Smooth muscle cell (in vitro differentiated cells): ENCODE measurements at regions not wholly inside any gene's neighbourhood (a gene's known extent, or its start where the extent isn't known, plus 50 kb on each side); places are given as distances from the start of the nearest gene placed in this dataset.
"Not testable (repeated sequence)": the region's sequence is repeated elsewhere in the genome, so short reads cannot be mapped to it uniquely, and the experiment has no call there.

Experiments
- DNase-seq: peaks from one replicate; lab custom pipeline; 2025; ENCODE audit not compliant: unreplicated experiment; lab: John Stamatoyannopoulos, UW
- H2AFZ ChIP-seq: fragments of 200-600 bp; sonication (generic); 2 replicates; pipeline ENCODE4 v1.6.0; 2016; ENCODE audit warnings: antibody characterized with exemption, low read depth, mild to moderate bottlenecking
- H3F3A ChIP-seq: fragments of 200-600 bp; sonication (generic); 2 replicates; pipeline ENCODE4 v1.6.0; 2017; ENCODE audit warnings: antibody characterized with exemption, low read depth
- H3K27ac ChIP-seq: fragments of 200-600 bp; sonication (generic); 2 replicates; pipeline ENCODE4 v1.5.1; 2016; ENCODE audit warnings: low read depth, mild to moderate bottlenecking
- H3K27me3 ChIP-seq: fragments of 200-600 bp; sonication (generic); 2 replicates; pipeline ENCODE4 v1.6.1; 2016; ENCODE audit warnings: low read depth, mild to moderate bottlenecking
- H3K36me3 ChIP-seq: fragments of 200-600 bp; sonication (generic); 2 replicates; pipeline ENCODE4 v1.5.1; 2016; ENCODE audit warnings: low read depth
- H3K4me1 ChIP-seq: fragments of 200-600 bp; sonication (generic); 2 replicates; pipeline ENCODE4 v1.5.1; 2016; ENCODE audit warnings: low read depth
- H3K4me2 ChIP-seq: fragments of 200-600 bp; sonication (generic); 2 replicates; pipeline ENCODE4 v1.6.0; 2016; ENCODE audit warnings: mild to moderate bottlenecking
- H3K4me3 ChIP-seq: fragments of 200-600 bp; sonication (generic); 2 replicates; pipeline ENCODE4 v1.5.1; 2016; ENCODE audit warnings: mild to moderate bottlenecking
- H3K79me2 ChIP-seq: fragments of 200-600 bp; sonication (generic); 2 replicates; pipeline ENCODE4 v1.6.0; 2016; ENCODE audit warnings: low read depth, mild to moderate bottlenecking
- H3K9ac ChIP-seq: fragments of 200-600 bp; sonication (generic); 2 replicates; pipeline ENCODE4 v1.6.0; 2016; ENCODE audit warnings: low read depth
- H3K9me3 ChIP-seq: fragments of 200-600 bp; sonication (generic); replicated peaks from 2 replicates; pipeline ENCODE4 v1.5.1; 2016; ENCODE audit warnings: low read depth
- H4K20me1 ChIP-seq: fragments of 200-600 bp; sonication (generic); 2 replicates; pipeline ENCODE4 v1.6.0; 2016; ENCODE audit warnings: low read depth
- WGBS: methylation state at CpG from one replicate; pipeline ENCODE4 v1.1.7; 2016; ENCODE audit warnings: low lambda C conversion rate; 5-methylcytosine and 5-hydroxymethylcytosine counted together
- TF ChIP-seq, protein P1 (sequence below): fragments of 200-600 bp; sonication (generic); IDR thresholded peaks from 2 replicates; pipeline ENCODE4 v1.5.1; 2017; ENCODE audit warnings: borderline replicate concordance, mild to moderate bottlenecking, antibody characterized with exemption; ENCODE audit not compliant: insufficient read depth, poor library complexity, severe bottlenecking

DNA sequence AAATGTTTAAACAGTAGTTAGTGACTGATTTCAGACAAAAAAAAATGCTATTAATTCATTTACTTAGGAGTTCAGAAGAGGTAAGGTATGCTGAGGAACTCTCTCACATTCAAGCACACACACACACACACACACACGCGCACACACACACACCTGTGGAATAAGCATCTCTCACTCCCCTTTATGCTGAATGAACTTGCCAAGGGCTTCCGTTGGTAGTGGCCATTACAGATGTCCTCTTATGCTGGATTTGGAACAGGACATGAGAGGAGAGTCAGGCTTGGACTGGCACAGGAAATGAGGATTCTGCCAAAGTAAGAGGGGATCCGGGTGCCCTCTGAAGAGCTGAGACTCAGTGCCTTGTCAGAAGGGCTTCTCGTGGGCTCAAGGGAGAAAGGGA is 463.4 kb upstream of the MIR17HG start:
- no peaks in the 10 kb centered on the region for H3K27me3 ChIP-seq
- TF ChIP-seq, protein P1, sequence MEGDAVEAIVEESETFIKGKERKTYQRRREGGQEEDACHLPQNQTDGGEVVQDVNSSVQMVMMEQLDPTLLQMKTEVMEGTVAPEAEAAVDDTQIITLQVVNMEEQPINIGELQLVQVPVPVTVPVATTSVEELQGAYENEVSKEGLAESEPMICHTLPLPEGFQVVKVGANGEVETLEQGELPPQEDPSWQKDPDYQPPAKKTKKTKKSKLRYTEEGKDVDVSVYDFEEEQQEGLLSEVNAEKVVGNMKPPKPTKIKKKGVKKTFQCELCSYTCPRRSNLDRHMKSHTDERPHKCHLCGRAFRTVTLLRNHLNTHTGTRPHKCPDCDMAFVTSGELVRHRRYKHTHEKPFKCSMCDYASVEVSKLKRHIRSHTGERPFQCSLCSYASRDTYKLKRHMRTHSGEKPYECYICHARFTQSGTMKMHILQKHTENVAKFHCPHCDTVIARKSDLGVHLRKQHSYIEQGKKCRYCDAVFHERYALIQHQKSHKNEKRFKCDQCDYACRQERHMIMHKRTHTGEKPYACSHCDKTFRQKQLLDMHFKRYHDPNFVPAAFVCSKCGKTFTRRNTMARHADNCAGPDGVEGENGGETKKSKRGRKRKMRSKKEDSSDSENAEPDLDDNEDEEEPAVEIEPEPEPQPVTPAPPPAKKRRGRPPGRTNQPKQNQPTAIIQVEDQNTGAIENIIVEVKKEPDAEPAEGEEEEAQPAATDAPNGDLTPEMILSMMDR, result no peak
- no peak overlapping the region for H2AFZ ChIP-seq

DNA sequence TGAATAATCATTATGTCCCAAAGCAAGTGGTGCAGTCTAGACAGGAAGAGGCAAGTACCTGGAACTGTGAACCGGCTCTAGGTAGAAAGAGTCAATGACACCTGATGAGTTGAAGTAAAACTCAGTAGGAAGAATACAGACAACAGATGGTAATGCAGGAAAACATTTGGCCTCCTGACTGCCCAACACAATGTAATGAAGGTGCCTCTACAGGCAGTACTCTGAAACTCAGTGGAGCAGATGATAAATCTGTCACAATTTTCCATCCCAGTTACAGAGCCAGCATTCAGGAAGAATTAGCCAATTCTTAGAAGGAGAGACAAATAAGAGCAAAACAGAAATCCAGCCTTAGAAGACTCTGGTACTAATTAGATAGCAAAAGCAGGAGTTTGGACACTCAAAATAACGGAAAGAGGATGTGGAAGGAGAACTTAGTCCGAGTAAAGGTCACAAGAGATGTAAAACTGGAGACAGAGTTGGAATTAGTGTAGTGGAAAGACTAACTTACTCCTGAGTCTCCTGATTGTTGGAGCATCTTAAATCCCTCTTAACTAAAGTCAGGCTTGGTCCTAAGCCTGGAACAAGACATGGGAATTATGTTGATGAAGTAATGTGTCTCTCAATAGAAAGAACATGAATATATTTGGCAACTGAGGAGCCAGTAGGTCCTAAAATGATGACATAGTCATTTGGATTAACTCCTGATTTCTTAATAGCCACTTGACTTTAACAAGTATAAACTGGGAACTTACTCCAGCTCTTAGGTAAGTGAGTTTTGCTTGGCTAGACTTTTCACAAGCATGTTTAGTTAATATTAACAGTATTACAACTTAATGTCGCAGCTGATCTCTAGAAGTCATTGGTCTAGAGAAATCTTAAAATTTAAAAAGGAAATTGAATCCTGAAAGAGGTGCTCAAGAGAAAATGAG is 457.3 kb upstream of the MIR17HG start:
- no peak overlapping the region for H3K9ac ChIP-seq
- no peak overlapping the region for H3K4me2 ChIP-seq
- no peaks in the 10 kb centered on the region for H3K27me3 ChIP-seq
- no peaks in the 10 kb centered on the region for H3K9me3 ChIP-seq
- H3F3A ChIP-seq, result no peaks in the 10 kb centered on the region
- TF ChIP-seq, protein P1, result no peak
- no peaks in the 10 kb centered on the region for H3K79me2 ChIP-seq
- H2AFZ ChIP-seq, result no peak overlapping the region
- 69% methylated on average over 4 of the region's 4 CpGs for WGBS
- H3K27ac ChIP-seq, result no peak overlapping the region
- DNase-seq, result no peak
- H3K36me3 ChIP-seq, result no peaks in the 10 kb centered on the region
- H4K20me1 ChIP-seq, result no peaks in the 10 kb centered on the region
- H3K4me3 ChIP-seq, result no peak overlapping the region
- H3K4me1 ChIP-seq, result no peaks in the 10 kb centered on the region

More for the DNA sequence above, 463.4 kb upstream of the MIR17HG start:
- Histone ChIP-seq H3K4me1 (no peaks in the 10 kb centered on the region), H3K9ac (no peak overlapping the region), H4K20me1 (no peaks in the 10 kb centered on the region), H3K4me3 (no peak overlapping the region), H3F3A (no peaks in the 10 kb centered on the region), H3K36me3 (no peaks in the 10 kb centered on the region), H3K79me2 (no peaks in the 10 kb centered on the region), H3K9me3 (no peaks in the 10 kb centered on the region), H3K27ac (no peak overlapping the region), H3K4me2 (no peak overlapping the region)
- no peak for DNase-seq
- WGBS, result 85% methylated on average over 5 of the region's 5 CpGs

DNA sequence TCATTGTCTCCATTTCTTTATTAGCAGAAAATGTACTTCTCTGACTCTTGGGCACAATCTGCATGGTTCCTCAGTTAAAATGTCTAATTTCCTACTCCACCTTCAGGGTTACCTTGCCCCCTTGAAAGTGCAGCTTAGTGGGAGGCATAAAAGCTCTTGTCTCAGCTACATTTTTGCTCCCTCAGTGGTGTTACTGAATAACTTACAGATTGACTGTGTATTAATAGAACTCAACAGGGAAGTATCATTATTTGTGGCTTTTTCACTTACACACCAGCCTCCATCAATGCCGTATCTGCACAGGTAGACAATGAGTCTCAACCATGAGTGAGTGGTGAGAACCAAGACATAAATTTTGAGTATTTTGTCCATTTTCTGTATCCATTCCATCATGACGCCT is 456.2 kb upstream of the MIR17HG start:
- Histone ChIP-seq H3K9ac (no peak overlapping the region), H3F3A (no peaks in the 10 kb centered on the region), H3K27ac (no peak overlapping the region), H3K4me3 (no peak overlapping the region), H3K9me3 (no peaks in the 10 kb centered on the region), H3K79me2 (no peaks in the 10 kb centered on the region), H2AFZ (no peak overlapping the region), H4K20me1 (no peaks in the 10 kb centered on the region), H3K4me2 (no peak overlapping the region), H3K36me3 (no peaks in the 10 kb centered on the region), H3K27me3 (no peaks in the 10 kb centered on the region), H3K4me1 (no peaks in the 10 kb centered on the region)
- TF ChIP-seq, protein P1, result no peak
- WGBS, result 95% methylated on average over 2 of the region's 2 CpGs
- no peak for DNase-seq

DNA sequence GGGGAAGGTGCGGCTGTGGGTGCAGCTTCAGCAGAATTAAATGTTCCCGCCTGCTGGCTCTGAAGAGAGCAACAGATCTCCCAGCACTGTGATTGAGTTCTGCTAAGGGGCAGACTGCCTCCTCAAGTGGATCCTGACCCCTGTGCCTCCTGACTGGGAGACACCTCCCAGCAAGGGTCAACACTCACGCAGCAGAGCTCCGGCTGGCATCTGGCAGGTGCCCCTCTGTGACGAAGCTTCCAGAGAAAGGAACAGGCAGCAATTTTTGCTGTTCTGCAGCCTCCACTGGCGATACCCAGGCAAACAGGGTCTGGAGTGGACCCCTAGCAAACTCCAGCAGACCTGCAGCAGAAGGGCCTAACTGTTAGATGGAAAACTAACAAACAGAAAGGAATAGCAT is 454.3 kb upstream of the MIR17HG start:
- not testable (repeated sequence) for H3K36me3 ChIP-seq, H3K4me3 ChIP-seq, H4K20me1 ChIP-seq, H3K79me2 ChIP-seq, H3K9me3 ChIP-seq, H3K4me1 ChIP-seq, H3K27ac ChIP-seq, H3K9ac ChIP-seq, H3K4me2 ChIP-seq, H3K27me3 ChIP-seq, H2AFZ ChIP-seq, DNase-seq, H3F3A ChIP-seq
- 88% methylated on average over 6 of the region's 6 CpGs for WGBS
